ENCODE measurements at regions not wholly inside any gene's neighbourhood (a gene's known extent, or its start where the extent isn't known, plus 50 kb on each side); places are given as distances from the start of the nearest gene placed in this dataset.

- DNase-seq (ENCODE audit: low read depth in 2 of 2): no peak
Observed at GRCh38 chr12:75837700-75838099, 193.9 kb downstream of the PHLDA1 start.

- DNase-seq (ENCODE audit: low read depth in 2 of 2): no peak
Observed at GRCh38 chr12:75836533-75836932, 195.0 kb downstream of the PHLDA1 start.

- DNase-seq (ENCODE audit: low read depth in 2 of 2): no peak
Observed at GRCh38 chr12:75834591-75834990, 197.0 kb downstream of the PHLDA1 start.

- DNase-seq (ENCODE audit: low read depth in 2 of 2): no peak
Observed at GRCh38 chr12:75833268-75833667, 198.3 kb downstream of the PHLDA1 start.

- no peak for DNase-seq (ENCODE audit: low read depth in 2 of 2)
Observed at GRCh38 chr12:75831402-75831801, 200.2 kb downstream of the PHLDA1 start.

GRCh38 chr12:75827061-75827460 lies 204.5 kb downstream of the PHLDA1 start:
- no peak for DNase-seq (ENCODE audit: low read depth in 2 of 2)

GRCh38 chr12:75825686-75826085 lies 205.9 kb downstream of the PHLDA1 start:
- DNase-seq (ENCODE audit: low read depth in 2 of 2): no peak

- DNase-seq (ENCODE audit: low read depth in 2 of 2): no peak
Observed at GRCh38 chr12:75823475-75823874, 208.1 kb downstream of the PHLDA1 start.

GRCh38 chr12:75822416-75822815 lies 209.2 kb downstream of the PHLDA1 start:
- DNase-seq (ENCODE audit: low read depth in 2 of 2): no peak

GRCh38 chr12:75820848-75821578 lies 210.6 kb downstream of the PHLDA1 start:
- no peak for DNase-seq (ENCODE audit: low read depth in 2 of 2)

- no peak for DNase-seq (ENCODE audit: low read depth in 2 of 2)
Observed at GRCh38 chr12:75820071-75820470, 211.5 kb downstream of the PHLDA1 start.

- no peak for DNase-seq (ENCODE audit: low read depth in 2 of 2)
Observed at GRCh38 chr12:75819512-75819911, 212.1 kb downstream of the PHLDA1 start.

GRCh38 chr12:75818863-75819262 lies 212.7 kb downstream of the PHLDA1 start:
- no peak for DNase-seq (ENCODE audit: low read depth in 2 of 2)

- DNase-seq (ENCODE audit: low read depth in 2 of 2): no peak
Observed at GRCh38 chr12:75816897-75817296, 214.7 kb downstream of the PHLDA1 start.

- DNase-seq (ENCODE audit: low read depth in 2 of 2): no peak
Observed at GRCh38 chr12:75815756-75816155, 215.8 kb downstream of the PHLDA1 start.

- peak in 1 of 2 donors; percentile 4 for DNase-seq (ENCODE audit: low read depth in 2 of 2)
Observed at GRCh38 chr12:75814851-75815754, 216.5 kb downstream of the PHLDA1 start.

GRCh38 chr12:75813072-75813471 lies 218.5 kb downstream of the PHLDA1 start:
- DNase-seq (ENCODE audit: low read depth in 2 of 2): no peak

- DNase-seq (ENCODE audit: low read depth in 2 of 2): no peak
Observed at GRCh38 chr12:75812271-75813018, 219.1 kb downstream of the PHLDA1 start.

GRCh38 chr12:75809746-75810145 lies 221.8 kb downstream of the PHLDA1 start:
- no peak for DNase-seq (ENCODE audit: low read depth in 2 of 2)

GRCh38 chr12:75807494-75807893 lies 224.1 kb downstream of the PHLDA1 start:
- no peak for DNase-seq (ENCODE audit: low read depth in 2 of 2)

- no peak for DNase-seq (ENCODE audit: low read depth in 2 of 2)
Observed at GRCh38 chr12:75805905-75806304, 225.7 kb downstream of the PHLDA1 start.

GRCh38 chr12:75805320-75805719 lies 226.3 kb downstream of the PHLDA1 start:
- no peak for DNase-seq (ENCODE audit: low read depth in 2 of 2)

Measured in stimulated activated CD8-positive, alpha-beta memory T cell treated with anti-CD3 and anti-CD28 coated beads, Interleukin-15, amount 100 ng/mL, for 48 hours (primary cell).